ENCODE measurements at regions not wholly inside any gene's neighbourhood (a gene's known extent, or its start where the extent isn't known, plus 50 kb on each side); places are given as distances from the start of the nearest gene placed in this dataset.

DNA sequence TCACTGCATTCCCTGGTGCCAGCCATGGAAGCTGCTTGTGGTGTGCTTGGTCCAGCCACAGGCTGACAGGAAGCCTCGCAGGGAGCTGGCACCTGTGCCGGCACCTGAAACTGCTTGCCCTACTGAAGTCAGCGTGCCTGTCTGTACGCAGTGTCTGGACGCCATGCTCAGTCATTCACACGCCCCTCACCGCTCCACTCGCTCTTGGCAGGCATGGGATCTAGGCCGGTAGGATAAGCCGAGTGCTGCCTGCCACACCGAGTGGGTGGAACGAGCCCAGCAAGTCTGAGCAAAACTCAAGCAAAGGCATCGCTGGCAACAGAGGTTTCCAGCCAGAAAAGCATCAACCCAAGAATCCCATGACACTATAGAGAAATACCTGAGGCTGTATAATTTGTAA, 350.6 kb downstream of the CDH11 start:
- no peaks in the 10 kb centered on the region for H3K36me3 Mint-ChIP-seq (ENCODE audit: low read depth)

DNA sequence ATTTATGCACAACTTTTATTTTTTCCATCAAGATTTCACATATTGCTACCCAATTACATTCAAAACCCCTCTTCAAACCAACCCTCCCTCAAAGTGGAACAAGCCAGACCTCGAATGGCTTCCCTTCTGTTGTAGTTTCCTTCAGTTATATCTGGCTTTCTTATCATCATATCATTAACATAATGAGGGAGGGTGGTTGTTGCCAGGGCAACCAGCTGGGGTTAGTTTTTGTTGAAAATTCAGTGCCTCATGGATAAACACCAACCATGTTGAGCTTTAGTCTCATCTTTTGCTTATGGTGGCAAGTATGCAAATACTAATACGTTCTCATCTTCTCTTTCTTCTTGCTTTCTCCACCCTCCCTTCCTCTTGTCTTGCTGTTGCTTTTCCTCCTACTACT, 359.7 kb downstream of the CDH11 start:
- H3K4me1 Mint-ChIP-seq (ENCODE audit: low read depth), result no peaks in the 10 kb centered on the region
- intact Hi-C loops (cut with DNase I, micrococcal nuclease), result no loop called here
- TF ChIP-seq, protein P1, sequence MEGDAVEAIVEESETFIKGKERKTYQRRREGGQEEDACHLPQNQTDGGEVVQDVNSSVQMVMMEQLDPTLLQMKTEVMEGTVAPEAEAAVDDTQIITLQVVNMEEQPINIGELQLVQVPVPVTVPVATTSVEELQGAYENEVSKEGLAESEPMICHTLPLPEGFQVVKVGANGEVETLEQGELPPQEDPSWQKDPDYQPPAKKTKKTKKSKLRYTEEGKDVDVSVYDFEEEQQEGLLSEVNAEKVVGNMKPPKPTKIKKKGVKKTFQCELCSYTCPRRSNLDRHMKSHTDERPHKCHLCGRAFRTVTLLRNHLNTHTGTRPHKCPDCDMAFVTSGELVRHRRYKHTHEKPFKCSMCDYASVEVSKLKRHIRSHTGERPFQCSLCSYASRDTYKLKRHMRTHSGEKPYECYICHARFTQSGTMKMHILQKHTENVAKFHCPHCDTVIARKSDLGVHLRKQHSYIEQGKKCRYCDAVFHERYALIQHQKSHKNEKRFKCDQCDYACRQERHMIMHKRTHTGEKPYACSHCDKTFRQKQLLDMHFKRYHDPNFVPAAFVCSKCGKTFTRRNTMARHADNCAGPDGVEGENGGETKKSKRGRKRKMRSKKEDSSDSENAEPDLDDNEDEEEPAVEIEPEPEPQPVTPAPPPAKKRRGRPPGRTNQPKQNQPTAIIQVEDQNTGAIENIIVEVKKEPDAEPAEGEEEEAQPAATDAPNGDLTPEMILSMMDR (IDR thresholded peaks at IDR 0.05), result no peak
- Histone ChIP-seq H3K4me3 (ENCODE audit: low read length) (no peak overlapping the region), H3K9me3 (ENCODE audit: control insufficient read depth in 1 of 2, insufficient read depth in 1 of 2, low read length in 2 of 2) (peaks cover 0 to 8% of the 10 kb centered on the region in 2 experiments), H3K27me3 (ENCODE audit: control insufficient read depth in 1 of 2, insufficient read depth in 2 of 2, low read length in 2 of 2) (no peaks in the 10 kb centered on the region), H3K27ac (ENCODE audit: low read depth in 1 of 2, low read length in 2 of 2) (no peak overlapping the region), H3K4me1 (ENCODE audit: insufficient read depth, low read length) (no peaks in the 10 kb centered on the region), H3K36me3 (ENCODE audit: insufficient read depth, low read length) (no peaks in the 10 kb centered on the region)
- no peak for ATAC-seq (ENCODE audit: poor library complexity)
- ChIA-PET POLR2A (no interaction called here), CTCF (no interaction called here)
- no peak overlapping the region for H3K4me3 Mint-ChIP-seq
- no peaks in the 10 kb centered on the region for H3K27me3 Mint-ChIP-seq
- H3K9me3 Mint-ChIP-seq, result peaks cover 8% of the 10 kb centered on the region
- H3K27ac Mint-ChIP-seq, result no peak overlapping the region
- H3K36me3 Mint-ChIP-seq (ENCODE audit: low read depth), result no peaks in the 10 kb centered on the region
- DNase-seq, result no peak

More for the DNA sequence above, 350.6 kb downstream of the CDH11 start:
- H3K4me3 ChIP-seq (ENCODE audit: low read length), result no peak overlapping the region
- CTCF ChIA-PET, result no interaction called here
- DNase-seq (no peak), ATAC-seq (ENCODE audit: poor library complexity) (no peak)
- Mint-ChIP-seq H3K27me3 (no peaks in the 10 kb centered on the region), H3K4me1 (ENCODE audit: low read depth) (no peaks in the 10 kb centered on the region), H3K4me3 (no peak overlapping the region), H3K9me3 (peaks cover 5% of the 10 kb centered on the region), H3K27ac (no peak overlapping the region)
- TF ChIP-seq, protein P1 (IDR thresholded peaks at IDR 0.05), result no peak
- H3K4me1 ChIP-seq (ENCODE audit: insufficient read depth, low read length), result no peaks in the 10 kb centered on the region
- POLR2A ChIA-PET, result no interaction called here
- no peaks in the 10 kb centered on the region for H3K36me3 ChIP-seq (ENCODE audit: insufficient read depth, low read length)
- H3K27me3 ChIP-seq (ENCODE audit: control insufficient read depth in 1 of 2, insufficient read depth in 2 of 2, low read length in 2 of 2), result no peaks in the 10 kb centered on the region
- no peak overlapping the region for H3K27ac ChIP-seq (ENCODE audit: low read depth in 1 of 2, low read length in 2 of 2)
- peaks cover 0 to 18% of the 10 kb centered on the region in 2 experiments for H3K9me3 ChIP-seq (ENCODE audit: control insufficient read depth in 1 of 2, insufficient read depth in 1 of 2, low read length in 2 of 2)
- intact Hi-C loops (cut with DNase I, micrococcal nuclease), result no loop called here

DNA sequence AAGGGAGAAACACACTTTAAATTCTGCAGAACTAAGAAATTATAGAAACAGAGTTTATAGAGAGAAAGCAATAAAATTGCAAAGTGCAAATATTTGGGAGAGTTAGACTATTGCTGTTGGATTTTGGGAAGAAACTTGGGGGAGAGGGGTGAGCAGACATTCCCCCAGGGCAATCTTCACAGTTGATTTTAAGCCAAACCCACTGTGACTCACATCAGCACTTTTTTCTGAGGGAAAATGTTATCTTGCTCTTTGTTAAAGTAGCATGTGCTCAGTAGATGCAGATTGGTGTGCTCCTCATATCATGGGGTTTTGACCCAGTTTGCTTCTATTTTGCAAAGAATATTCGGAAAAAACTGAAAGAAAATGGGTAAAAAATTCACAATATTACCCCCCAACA, 367.6 kb downstream of the CDH11 start:
- H3K4me1 ChIP-seq (ENCODE audit: insufficient read depth, low read length), result no peaks in the 10 kb centered on the region
- no peaks in the 10 kb centered on the region for H3K4me1 Mint-ChIP-seq (ENCODE audit: low read depth)
- TF ChIP-seq, protein P1 (IDR thresholded peaks at IDR 0.05), result no peak
- intact Hi-C loops (cut with DNase I, micrococcal nuclease), result no loop called here
- H3K9me3 Mint-ChIP-seq, result peaks cover 14% of the 10 kb centered on the region
- no peak overlapping the region for H3K27ac Mint-ChIP-seq
- H3K27me3 ChIP-seq (ENCODE audit: control insufficient read depth in 1 of 2, insufficient read depth in 2 of 2, low read length in 2 of 2), result no peaks in the 10 kb centered on the region
- DNase-seq, result no peak
- ChIA-PET POLR2A (no interaction called here), CTCF (no interaction called here)
- ATAC-seq (ENCODE audit: poor library complexity), result no peak
- H3K36me3 ChIP-seq (ENCODE audit: insufficient read depth, low read length), result no peaks in the 10 kb centered on the region
- H3K36me3 Mint-ChIP-seq (ENCODE audit: low read depth), result no peaks in the 10 kb centered on the region
- no peak overlapping the region for H3K27ac ChIP-seq (ENCODE audit: low read depth in 1 of 2, low read length in 2 of 2)
- peaks cover 7 to 22% of the 10 kb centered on the region in 2 experiments for H3K9me3 ChIP-seq (ENCODE audit: control insufficient read depth in 1 of 2, insufficient read depth in 1 of 2, low read length in 2 of 2)
- H3K27me3 Mint-ChIP-seq, result no peaks in the 10 kb centered on the region
- H3K4me3 ChIP-seq (ENCODE audit: low read length), result no peak overlapping the region
- no peak overlapping the region for H3K4me3 Mint-ChIP-seq

Measured in CD4-positive, alpha-beta T cell (primary cell).